Stimulated activated memory B cell treated with anti-CD40 and anti-IgM and Interleukin-4, amounts not matched to agents 10 μg/mL and 1 μg/mL and 100 μg/mL, for 72 hours (primary cell): ENCODE measurements at regions not wholly inside any gene's neighbourhood (a gene's known extent, or its start where the extent isn't known, plus 50 kb on each side); places are given as distances from the start of the nearest gene placed in this dataset.
"Not testable (repeated sequence)": the region's sequence is repeated elsewhere in the genome, so short reads cannot be mapped to it uniquely, and the experiment has no call there.

ENCODE experiments used
- ATAC-seq: fragments of 150-1000 bp; cut with Tn5 transposase; 2 replicates; pipeline ENCODE4 v1.10.0; 2021
- H3K27ac Mint-ChIP-seq: one replicate; pipeline ENCODE4 v1.8.0; 2022; ENCODE audit warnings: mild to moderate bottlenecking, mixed read lengths
- H3K27me3 Mint-ChIP-seq: one replicate; pipeline ENCODE4 v1.8.0; 2022; ENCODE audit warnings: mixed read lengths
- H3K36me3 Mint-ChIP-seq: one replicate; pipeline ENCODE4 v1.8.0; 2022; ENCODE audit warnings: mixed read lengths
- H3K4me1 Mint-ChIP-seq: one replicate; pipeline ENCODE4 v1.8.0; 2022; ENCODE audit warnings: mixed read lengths
- H3K4me3 Mint-ChIP-seq: one replicate; pipeline ENCODE4 v1.8.0; 2022; ENCODE audit warnings: mild to moderate bottlenecking, moderate library complexity, mixed read lengths
- H3K9me3 Mint-ChIP-seq: one replicate; pipeline ENCODE4 v1.8.0; 2022; ENCODE audit warnings: mixed read lengths

DNA sequence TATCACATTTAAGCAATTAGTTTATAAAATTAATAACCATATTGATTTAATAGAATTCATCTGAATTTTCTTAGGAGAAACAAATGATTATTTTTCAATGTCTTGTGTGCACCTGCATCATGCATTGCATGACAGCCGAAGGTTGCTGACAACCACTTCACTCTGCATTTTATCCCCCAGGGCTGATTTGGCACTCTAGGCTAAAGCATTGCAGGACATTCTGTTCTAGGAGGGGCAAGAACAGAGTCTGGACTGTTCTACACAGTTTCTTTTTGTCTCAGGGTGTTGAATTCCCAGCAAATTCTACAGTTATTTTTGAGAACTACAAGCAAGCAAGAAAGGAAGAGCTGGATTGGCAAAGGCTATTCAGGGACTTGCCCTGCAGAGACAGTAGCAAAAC lies 570.4 kb upstream of the EYS start:
- H3K27me3 Mint-ChIP-seq, result no peaks in the 10 kb centered on the region
- no peak overlapping the region for H3K27ac Mint-ChIP-seq
- H3K9me3 Mint-ChIP-seq, result peaks cover 9% of the 10 kb centered on the region
- no peaks in the 10 kb centered on the region for H3K4me1 Mint-ChIP-seq
- ATAC-seq, result no peak
- H3K36me3 Mint-ChIP-seq, result no peaks in the 10 kb centered on the region
- no peak overlapping the region for H3K4me3 Mint-ChIP-seq

DNA sequence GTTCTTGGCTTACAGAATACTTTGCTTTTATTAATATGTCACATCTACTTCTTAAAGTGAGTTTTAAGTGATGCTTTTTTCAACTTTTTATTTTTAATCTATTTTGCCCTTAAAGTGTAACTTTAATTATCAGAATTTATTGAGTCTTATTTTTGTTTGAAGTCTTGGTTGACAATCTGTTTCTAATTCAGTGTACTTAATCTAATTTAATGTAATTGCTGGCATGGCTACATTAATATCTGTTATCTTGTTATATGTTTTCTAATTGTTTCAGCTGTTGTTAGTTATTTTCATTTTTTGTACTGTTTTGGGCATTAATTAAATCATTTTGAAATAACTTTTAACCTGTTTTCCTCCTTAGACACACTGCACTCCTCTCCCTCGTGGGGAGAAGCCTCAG lies 558.7 kb upstream of the EYS start:
- H3K36me3 Mint-ChIP-seq, result no peaks in the 10 kb centered on the region
- peaks cover 3% of the 10 kb centered on the region for H3K9me3 Mint-ChIP-seq
- no peaks in the 10 kb centered on the region for H3K4me1 Mint-ChIP-seq
- no peak overlapping the region for H3K4me3 Mint-ChIP-seq
- H3K27me3 Mint-ChIP-seq, result no peaks in the 10 kb centered on the region
- no peak overlapping the region for H3K27ac Mint-ChIP-seq
- ATAC-seq, result no peak

DNA sequence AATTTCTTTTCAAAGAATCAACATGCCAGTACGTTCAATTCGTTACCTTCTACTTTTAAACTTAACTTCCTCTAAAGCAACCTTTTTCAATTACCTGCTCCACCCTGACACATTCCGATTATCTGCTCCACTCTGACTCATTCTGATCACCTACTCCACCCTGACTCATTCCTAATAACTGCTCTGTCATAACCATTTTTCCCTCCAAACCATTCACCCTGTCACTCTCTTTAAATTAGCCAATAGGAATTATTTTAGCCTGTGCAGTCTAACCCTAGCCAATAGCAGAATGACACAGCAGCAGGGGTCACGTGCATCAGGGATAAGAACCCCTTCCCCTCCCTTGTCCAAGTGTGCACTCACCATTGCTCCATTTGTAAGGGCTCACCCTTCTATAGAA lies 557.4 kb upstream of the EYS start:
- H3K4me1 Mint-ChIP-seq, result no peaks in the 10 kb centered on the region
- peaks cover 8% of the 10 kb centered on the region for H3K9me3 Mint-ChIP-seq
- H3K27ac Mint-ChIP-seq, result no peak overlapping the region
- no peaks in the 10 kb centered on the region for H3K27me3 Mint-ChIP-seq
- no peak overlapping the region for H3K4me3 Mint-ChIP-seq
- no peak for ATAC-seq
- no peaks in the 10 kb centered on the region for H3K36me3 Mint-ChIP-seq

DNA sequence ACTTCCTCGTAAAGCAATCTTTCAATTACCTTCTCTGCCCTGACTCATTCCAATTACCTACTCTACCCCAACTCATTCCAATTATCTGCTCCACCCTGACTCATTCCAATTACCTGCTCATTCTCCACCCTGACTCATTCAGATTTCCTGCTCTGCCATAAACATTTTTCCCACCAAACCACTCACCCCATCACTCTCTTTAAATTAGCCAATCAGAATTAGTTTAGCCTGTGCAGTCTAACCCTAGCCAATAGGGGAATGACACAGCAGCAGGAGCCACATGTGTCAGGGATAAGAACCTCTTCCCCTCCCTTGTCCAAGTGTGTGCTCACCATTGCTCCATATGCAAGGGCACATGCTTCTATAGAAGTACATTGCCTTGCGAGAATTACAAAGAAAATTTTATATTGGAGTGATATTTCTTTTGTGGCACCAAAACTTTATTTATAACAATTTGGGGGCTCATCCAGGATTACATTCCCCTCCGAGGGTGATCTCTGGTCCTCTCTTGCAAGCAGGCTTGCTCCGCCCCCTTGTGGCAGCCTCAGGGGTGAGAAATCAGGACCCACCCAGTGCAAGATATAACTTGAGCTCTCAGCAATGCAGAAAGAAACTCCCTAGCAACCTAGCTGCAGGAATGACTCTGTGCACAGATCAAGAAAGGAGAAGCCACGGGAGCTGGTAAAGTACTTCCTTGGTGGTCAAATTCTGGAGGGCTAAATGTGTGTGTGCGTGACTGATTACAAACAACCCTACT lies 551.9 kb upstream of the EYS start:
- H3K36me3 Mint-ChIP-seq, H3K4me3 Mint-ChIP-seq, H3K4me1 Mint-ChIP-seq, H3K27ac Mint-ChIP-seq, ATAC-seq, H3K27me3 Mint-ChIP-seq: not testable (repeated sequence)
- peaks cover 17% of the 10 kb centered on the region for H3K9me3 Mint-ChIP-seq

DNA sequence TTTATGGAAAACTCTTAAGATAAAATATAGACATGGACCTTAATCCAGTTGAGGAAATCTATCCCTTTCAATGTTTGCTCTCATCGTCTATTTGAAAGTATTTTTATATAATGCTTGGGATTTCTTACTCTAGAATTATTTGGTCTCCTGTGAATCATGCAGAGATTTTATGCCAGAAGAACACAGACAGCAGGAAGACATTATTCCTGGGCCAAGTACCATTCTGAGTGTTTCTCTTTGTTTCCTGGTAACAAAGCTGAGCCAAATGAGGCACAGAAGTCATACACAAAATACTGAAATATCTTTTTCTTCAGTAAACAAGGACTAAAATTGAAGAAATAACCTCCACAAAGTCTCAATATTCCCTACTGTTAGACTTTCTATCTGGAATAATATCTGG lies 538.2 kb upstream of the EYS start:
- no peaks in the 10 kb centered on the region for H3K36me3 Mint-ChIP-seq
- no peaks in the 10 kb centered on the region for H3K4me1 Mint-ChIP-seq
- no peak overlapping the region for H3K4me3 Mint-ChIP-seq
- no peaks in the 10 kb centered on the region for H3K27me3 Mint-ChIP-seq
- H3K9me3 Mint-ChIP-seq, result peaks cover 5% of the 10 kb centered on the region
- no peak for ATAC-seq
- no peak overlapping the region for H3K27ac Mint-ChIP-seq

DNA sequence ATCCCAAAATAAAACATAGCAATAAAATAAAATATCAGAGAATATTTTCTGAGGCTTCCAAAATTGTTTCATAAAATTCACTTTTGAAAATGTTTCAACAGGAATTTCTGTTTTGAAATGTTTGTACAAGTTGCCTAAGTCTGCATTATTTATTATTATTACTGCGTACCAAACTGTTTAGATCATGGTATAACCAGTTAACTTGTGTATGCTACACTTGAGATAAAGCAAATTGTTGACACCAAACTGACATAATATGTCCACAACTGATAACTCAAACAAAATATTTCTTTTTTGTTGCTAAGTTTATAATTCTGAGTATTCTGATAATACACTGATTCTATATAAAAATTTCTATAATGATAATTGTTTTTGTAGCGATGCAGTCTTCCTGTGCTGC lies 531.8 kb upstream of the EYS start:
- H3K4me1 Mint-ChIP-seq, result no peaks in the 10 kb centered on the region
- H3K4me3 Mint-ChIP-seq, result no peak overlapping the region
- no peak for ATAC-seq
- no peaks in the 10 kb centered on the region for H3K27me3 Mint-ChIP-seq
- H3K9me3 Mint-ChIP-seq, result no peaks in the 10 kb centered on the region
- H3K36me3 Mint-ChIP-seq, result no peaks in the 10 kb centered on the region
- H3K27ac Mint-ChIP-seq, result no peak overlapping the region

DNA sequence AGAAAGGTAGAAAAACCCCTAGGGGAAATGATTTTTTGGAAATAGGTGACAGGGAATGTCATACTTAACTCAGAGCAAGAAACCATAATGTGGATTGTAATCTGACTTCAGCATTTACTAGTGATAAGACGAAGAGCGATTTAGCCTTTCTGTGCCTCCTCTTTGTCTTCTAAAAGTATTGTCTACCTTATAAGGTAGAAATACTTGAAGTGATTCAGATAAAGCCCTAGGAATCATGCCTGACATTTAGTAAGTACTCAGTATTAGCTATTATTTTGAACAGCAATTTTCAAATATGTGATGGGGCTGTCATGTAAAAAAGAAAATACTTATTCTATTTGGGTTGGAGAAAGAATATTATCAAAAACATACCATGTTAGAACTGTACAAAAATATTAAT lies 525.9 kb upstream of the EYS start:
- Mint-ChIP-seq H3K27ac (no peak overlapping the region), H3K9me3 (no peaks in the 10 kb centered on the region), H3K4me1 (no peaks in the 10 kb centered on the region), H3K36me3 (no peaks in the 10 kb centered on the region), H3K27me3 (no peaks in the 10 kb centered on the region), H3K4me3 (no peak overlapping the region)
- no peak for ATAC-seq

DNA sequence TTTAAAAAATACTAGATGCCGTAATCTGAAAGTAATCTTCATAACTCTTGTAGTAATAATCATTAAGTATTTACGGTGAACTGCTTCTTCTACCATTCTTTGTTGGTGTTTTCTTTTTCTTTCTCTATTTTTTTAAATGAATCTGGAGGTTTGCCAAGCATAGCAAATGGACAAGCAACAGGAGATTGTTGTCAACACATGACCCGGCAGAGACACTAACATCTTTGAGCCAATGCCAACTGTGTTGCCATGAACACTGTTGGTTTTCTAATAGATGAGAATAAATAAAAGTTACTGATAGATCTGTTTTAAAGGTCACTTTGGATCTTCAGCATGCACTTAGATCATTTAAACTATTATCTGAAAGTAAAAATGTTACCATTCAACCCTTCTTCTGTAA lies 523.6 kb upstream of the EYS start:
- ATAC-seq, result no peak
- no peaks in the 10 kb centered on the region for H3K27me3 Mint-ChIP-seq
- no peaks in the 10 kb centered on the region for H3K4me1 Mint-ChIP-seq
- no peak overlapping the region for H3K27ac Mint-ChIP-seq
- no peak overlapping the region for H3K4me3 Mint-ChIP-seq
- H3K36me3 Mint-ChIP-seq, result no peaks in the 10 kb centered on the region
- no peaks in the 10 kb centered on the region for H3K9me3 Mint-ChIP-seq

DNA sequence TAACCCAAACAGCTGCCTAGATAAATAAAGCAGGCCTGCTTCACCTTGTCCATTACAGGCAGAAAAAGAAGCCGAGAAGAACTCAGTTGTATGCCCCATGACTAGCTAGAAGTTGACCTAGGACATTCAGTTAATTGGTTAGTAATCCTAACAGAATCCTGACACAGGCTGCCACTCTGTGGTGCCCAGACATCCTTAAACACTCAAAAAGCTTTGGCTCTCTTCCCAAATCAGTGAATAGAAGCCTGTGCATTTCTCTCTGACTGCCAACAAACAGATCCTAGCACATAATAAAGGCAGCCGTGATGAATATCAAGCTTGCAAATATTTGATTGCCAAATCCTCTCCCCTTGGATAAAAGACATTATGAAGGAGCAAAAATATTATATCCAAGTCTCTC lies 519.1 kb upstream of the EYS start:
- Mint-ChIP-seq H3K27me3 (no peaks in the 10 kb centered on the region), H3K4me1 (no peaks in the 10 kb centered on the region), H3K36me3 (no peaks in the 10 kb centered on the region), H3K9me3 (no peaks in the 10 kb centered on the region), H3K4me3 (no peak overlapping the region), H3K27ac (no peak overlapping the region)
- ATAC-seq, result no peak

DNA sequence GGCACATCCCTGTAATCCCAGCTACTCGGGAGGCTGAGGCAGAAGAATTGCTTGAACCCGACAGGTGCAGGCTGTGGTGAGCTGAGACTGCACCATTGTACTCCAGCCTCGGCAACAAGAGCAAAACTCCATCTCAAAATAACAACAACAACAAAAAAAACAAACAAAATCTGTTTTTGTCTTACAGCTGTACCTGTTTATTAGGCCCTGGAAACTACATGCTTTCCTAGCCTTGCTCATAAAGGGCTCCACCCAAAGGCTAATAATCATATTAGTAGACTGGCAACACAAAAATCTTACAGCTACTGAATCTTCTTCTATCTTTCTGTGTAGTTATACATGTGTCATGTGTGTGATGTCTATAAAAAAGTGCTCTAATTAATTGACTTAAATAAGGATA lies 503.9 kb upstream of the EYS start:
- Mint-ChIP-seq H3K27me3 (no peaks in the 10 kb centered on the region), H3K9me3 (no peaks in the 10 kb centered on the region), H3K4me3 (no peak overlapping the region), H3K27ac (no peak overlapping the region), H3K36me3 (no peaks in the 10 kb centered on the region), H3K4me1 (no peaks in the 10 kb centered on the region)
- ATAC-seq, result no peak

DNA sequence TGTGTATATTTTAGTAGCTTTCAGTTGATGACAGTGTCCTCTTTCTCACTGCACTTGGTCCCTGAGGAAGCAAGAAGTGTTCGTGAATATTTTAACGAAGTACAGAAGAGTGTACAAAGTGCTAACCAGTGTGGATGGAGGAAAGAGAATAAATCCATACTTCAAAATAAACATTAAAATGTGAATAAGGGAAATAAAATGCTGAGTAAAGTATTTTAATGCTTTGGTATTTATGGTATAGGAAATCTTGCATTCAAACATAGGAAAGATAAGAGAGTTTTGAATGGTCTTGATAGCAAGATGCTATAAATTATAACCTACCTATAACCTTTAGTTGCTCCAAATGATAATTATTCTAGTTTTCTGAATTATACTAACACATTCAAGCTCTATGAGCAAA lies 493.4 kb upstream of the EYS start:
- H3K4me1 Mint-ChIP-seq, result no peaks in the 10 kb centered on the region
- H3K4me3 Mint-ChIP-seq, result no peak overlapping the region
- ATAC-seq, result no peak
- no peaks in the 10 kb centered on the region for H3K36me3 Mint-ChIP-seq
- no peaks in the 10 kb centered on the region for H3K27me3 Mint-ChIP-seq
- H3K9me3 Mint-ChIP-seq, result peaks cover 3% of the 10 kb centered on the region
- H3K27ac Mint-ChIP-seq, result no peak overlapping the region

DNA sequence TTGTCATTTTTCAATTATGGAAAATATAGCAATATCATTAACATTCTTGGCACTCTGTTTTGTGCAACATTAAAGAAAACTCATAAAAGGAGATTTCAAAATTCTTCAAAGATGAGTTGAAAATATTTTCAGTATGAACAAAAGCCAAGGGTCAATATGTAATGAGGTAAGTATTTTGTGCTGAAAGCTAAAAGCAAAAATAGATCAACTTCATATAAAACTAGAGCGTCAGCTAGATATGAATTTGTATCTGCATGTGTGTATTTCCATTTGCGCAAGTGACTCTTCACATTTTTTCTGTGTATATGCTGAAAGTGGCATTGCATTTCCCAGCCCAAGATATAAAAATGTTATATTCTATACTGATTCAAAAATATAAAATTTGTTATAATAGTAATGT lies 492.1 kb upstream of the EYS start:
- no peak for ATAC-seq
- Mint-ChIP-seq H3K27me3 (no peaks in the 10 kb centered on the region), H3K27ac (no peak overlapping the region), H3K4me1 (no peaks in the 10 kb centered on the region), H3K4me3 (no peak overlapping the region), H3K9me3 (peaks cover 3% of the 10 kb centered on the region), H3K36me3 (no peaks in the 10 kb centered on the region)

DNA sequence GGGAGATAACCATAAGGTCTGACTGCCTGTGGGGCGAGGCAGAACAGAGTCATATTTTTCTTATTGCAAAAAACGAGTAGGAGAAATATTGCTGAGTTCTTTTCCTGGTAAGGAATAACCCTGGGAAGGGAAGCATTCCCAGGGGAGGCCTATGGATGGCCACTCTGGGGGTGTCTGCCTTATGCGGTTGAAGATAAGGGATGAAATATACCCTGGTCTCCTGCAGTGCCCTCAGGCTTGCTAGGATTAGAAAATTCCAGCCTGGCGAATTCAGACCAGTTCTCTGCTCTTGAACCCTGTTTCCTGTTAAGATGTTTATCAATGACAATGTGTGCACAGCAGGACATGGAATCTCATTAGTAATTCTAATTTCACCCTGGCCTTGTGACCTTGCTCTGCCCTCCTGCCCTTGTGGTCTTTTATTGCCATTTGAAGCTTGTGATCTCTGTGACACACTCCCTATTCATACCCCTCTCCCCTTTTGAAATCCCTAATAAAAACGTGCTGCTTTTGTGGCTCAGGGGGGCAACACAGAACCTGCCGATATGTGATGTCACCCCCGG lies 491.1 kb upstream of the EYS start:
- H3K4me3 Mint-ChIP-seq, result no peak overlapping the region
- peaks cover 3% of the 10 kb centered on the region for H3K9me3 Mint-ChIP-seq
- H3K4me1 Mint-ChIP-seq, result no peaks in the 10 kb centered on the region
- no peaks in the 10 kb centered on the region for H3K27me3 Mint-ChIP-seq
- no peak for ATAC-seq
- H3K27ac Mint-ChIP-seq, result no peak overlapping the region
- no peaks in the 10 kb centered on the region for H3K36me3 Mint-ChIP-seq

DNA sequence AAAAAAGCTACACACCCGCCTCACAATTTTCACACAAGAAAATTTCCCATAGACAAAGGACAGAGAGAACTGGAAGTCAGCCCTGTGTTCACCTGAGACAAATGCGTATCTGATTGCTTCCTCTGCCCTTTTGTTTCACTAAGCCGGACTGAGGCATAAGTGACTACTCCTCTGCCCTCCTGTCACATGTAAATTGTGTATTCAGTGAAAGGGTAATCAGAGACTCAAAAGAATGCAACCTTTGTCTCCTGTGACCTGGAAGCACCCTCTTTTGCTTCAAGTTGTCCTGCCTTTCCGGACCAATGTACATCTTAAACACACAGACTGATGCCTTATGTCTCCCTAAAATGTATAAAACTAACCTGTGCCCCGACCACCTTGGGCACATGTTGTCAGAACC lies 483.8 kb upstream of the EYS start:
- H3K4me3 Mint-ChIP-seq, result no peak overlapping the region
- ATAC-seq, result no peak
- H3K4me1 Mint-ChIP-seq, result no peaks in the 10 kb centered on the region
- H3K27me3 Mint-ChIP-seq, result no peaks in the 10 kb centered on the region
- no peak overlapping the region for H3K27ac Mint-ChIP-seq
- H3K36me3 Mint-ChIP-seq, result no peaks in the 10 kb centered on the region
- H3K9me3 Mint-ChIP-seq, result no peaks in the 10 kb centered on the region

DNA sequence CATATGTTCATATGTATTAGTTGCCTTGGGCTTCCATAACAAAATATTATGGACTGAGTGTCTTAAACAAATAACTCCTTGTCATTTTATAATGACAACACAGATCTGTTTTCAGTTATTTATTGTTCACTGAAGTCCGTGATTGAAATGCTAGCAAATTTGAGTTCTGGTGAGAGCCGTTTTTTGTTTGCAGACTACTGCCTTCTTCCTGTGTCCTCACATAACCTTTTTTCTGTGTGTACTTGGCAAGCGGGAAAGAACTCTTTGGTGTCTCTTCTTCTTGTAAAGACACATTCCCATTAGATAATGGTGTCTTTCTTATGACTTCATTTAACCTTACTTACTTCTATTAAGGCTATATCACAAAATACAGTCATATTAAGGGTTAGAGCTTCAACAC lies 482.9 kb upstream of the EYS start:
- Mint-ChIP-seq H3K36me3 (no peaks in the 10 kb centered on the region), H3K27ac (no peak overlapping the region), H3K4me1 (no peaks in the 10 kb centered on the region), H3K4me3 (no peak overlapping the region), H3K9me3 (peaks cover 3% of the 10 kb centered on the region), H3K27me3 (no peaks in the 10 kb centered on the region)
- no peak for ATAC-seq

DNA sequence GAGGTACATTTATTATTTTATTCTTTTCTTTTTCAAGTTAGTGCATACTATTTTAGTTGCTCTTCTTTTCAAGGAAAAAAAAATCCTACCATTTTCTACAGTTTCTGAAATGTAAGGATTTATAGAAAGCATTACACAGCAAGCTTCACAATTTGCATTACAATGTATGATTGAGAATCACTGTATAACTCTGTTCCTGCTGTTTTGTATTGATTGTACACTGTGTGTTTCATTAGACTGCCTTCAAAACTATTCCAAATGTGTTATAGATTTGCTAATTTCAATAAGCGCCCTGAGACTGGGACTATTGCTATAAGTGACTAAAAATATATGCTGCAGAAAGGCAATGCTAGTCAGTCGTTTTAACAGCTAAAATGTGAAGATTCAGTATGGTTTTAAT lies 479.7 kb upstream of the EYS start:
- H3K36me3 Mint-ChIP-seq, result no peaks in the 10 kb centered on the region
- H3K27ac Mint-ChIP-seq, result no peak overlapping the region
- ATAC-seq, result no peak
- no peak overlapping the region for H3K4me3 Mint-ChIP-seq
- no peaks in the 10 kb centered on the region for H3K27me3 Mint-ChIP-seq
- no peaks in the 10 kb centered on the region for H3K4me1 Mint-ChIP-seq
- peaks cover 3% of the 10 kb centered on the region for H3K9me3 Mint-ChIP-seq

DNA sequence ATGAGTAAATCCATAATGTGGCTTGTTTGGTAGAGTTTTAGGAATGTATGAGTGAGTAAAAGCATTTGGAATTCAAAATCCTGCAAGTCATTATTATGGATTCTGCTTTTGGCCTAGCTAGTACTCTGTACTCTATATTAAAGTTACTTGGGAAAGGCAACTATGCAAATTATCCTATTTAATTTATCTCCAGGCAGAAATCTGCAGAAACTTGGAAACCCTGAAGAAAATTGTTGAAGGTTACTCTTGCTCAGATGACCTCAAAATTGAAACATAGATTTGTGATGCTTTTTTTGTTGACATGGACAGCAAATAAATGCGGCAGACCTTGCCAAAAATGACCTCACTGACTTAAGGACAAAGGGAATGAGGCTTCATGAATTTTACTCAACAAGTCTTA lies 477.1 kb upstream of the EYS start:
- H3K27me3 Mint-ChIP-seq, result no peaks in the 10 kb centered on the region
- H3K9me3 Mint-ChIP-seq, result peaks cover 7% of the 10 kb centered on the region
- H3K4me3 Mint-ChIP-seq, result no peak overlapping the region
- no peak for ATAC-seq
- no peaks in the 10 kb centered on the region for H3K4me1 Mint-ChIP-seq
- H3K36me3 Mint-ChIP-seq, result no peaks in the 10 kb centered on the region
- H3K27ac Mint-ChIP-seq, result no peak overlapping the region
